ENCODE measurements at regions not wholly inside any gene's neighbourhood (a gene's known extent, or its start where the extent isn't known, plus 50 kb on each side); places are given as distances from the start of the nearest gene placed in this dataset.
A peak's percentile ranks its signal among the peaks of the same experiment; 100 is the strongest.
"Not testable (repeated sequence)": the region's sequence is repeated elsewhere in the genome, so short reads cannot be mapped to it uniquely, and the experiment has no call there.

DNA sequence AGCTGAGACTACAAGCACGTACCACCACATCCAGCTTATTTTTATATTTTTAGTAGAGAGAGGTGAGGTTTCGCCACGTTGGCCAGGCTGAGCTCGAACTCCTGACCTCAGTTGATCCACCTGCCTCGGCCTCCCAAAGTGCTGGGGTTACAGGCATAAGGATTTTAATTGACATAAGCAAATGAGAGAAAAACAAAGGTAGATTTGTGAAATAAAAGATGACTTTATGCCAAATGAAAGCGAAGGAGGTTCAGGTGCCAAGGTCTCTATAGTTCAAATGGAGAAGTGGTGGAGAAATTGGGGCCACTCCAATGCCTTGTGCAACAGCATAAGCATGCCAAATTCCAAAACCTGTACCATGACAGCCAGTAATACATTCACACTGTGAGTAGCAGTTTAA lies 180.6 kb downstream of the MREG start:
- DNase-seq, result peak in 2 of 51 donors; percentile 11 to 15

GRCh38 chr2:215831296-215831913 lies 181.9 kb downstream of the MREG start:
- no peak for DNase-seq

- DNase-seq, result no peak
These were observed 183.0 kb downstream of the MREG start for GRCh38 chr2:215830304-215830703.

- no peak for DNase-seq
These were observed 184.1 kb downstream of the MREG start for GRCh38 chr2:215829261-215829660.

DNA sequence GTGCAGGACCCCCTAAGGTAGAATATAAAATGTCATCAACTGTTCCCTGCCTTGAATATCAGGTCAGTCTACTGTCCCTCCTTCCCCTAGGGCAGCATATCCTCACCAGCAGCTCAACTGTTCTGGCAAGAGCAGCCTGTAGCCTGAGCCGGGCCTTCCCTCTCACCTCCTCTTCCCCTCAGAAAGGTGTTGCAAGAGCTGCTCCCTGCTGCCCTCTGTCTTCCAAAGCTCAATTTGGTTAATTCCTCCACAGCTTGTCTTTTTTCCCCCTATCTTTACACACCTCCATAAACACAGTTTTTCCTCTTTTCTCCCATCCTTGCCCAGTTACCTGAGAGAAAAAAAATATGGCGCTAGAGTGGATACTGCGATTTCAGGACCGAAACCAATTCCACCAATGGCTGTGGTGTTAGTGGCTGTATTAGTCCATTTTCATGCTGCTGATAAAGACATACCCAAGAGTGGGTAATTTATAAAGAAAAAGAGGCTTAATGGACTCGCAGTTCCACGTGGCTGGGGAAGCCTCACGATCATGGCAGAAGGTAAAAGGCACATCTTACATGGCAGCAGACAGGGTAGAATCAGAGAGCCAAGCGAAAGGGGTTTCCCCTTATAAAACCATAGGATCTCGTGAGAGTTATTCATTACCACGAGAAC lies 184.7 kb downstream of the MREG start:
- DNase-seq, result peak in 3 of 51 donors; percentile 7 to 11 (median 9)

GRCh38 chr2:215826838-215827441 lies 186.4 kb downstream of the MREG start:
- DNase-seq, result no peak

DNA sequence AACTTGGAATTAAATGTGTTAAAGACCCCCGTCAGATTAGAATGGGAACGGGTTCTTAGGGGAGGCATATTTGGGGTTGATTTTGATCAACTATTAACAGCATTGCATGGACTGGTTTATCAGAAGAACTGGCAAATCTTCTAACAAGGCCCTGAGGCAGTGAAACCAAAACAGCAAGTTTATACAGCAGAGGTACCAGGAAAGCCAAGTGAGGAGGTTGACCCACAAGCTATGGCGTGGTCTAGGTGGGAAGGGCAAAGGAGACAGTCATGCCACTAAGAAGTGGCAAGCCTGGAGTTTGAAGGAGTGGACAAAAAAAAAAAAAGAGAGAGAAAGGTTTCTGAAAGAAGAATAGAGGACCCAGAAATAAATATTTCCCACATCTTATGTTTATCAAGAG lies 187.0 kb downstream of the MREG start:
- DNase-seq, result no peak

- no peak for DNase-seq
These were observed 187.6 kb downstream of the MREG start for GRCh38 chr2:215825707-215826106.

DNA sequence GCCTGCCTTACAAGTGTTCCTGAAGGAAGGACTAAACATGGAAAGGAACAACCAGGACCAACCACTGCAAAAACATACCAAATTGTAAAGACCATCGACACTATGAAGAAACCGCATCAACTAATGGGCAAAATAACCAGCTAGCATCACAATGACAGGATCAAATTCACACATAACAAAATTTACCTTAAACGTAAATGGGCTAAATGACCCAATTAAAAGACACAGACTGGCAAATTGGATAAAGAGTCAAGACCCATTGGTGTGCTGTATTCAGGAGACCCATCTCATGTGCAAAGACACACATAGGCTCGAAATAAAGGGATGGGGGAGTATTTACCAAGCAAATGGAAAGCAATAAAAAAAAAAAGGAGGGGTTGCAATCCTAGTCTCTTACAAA lies 192.1 kb downstream of the MREG start:
- not testable (repeated sequence) for DNase-seq

DNA sequence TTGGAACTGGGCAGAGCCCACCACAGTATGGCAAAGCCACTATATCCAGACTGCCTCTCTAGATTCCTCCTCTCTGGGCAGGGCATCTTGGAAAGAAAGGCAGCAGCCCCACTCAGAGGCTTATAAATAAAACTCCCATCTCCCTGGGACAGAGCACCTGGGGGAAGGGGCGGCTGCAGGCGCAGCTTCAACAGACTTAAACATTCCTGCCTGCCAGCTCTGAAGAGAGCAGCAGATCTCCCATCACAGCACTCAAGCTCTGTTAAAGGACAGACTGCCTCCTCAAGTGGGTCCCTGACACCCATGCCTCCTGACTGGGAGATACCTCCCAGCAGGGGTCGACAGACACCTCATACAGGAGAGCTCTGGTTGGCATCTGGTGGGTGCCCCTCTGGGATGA lies 193.6 kb downstream of the MREG start:
- not testable (repeated sequence) for DNase-seq

GRCh38 chr2:215817046-215817445 lies 196.3 kb downstream of the MREG start:
- no peak for DNase-seq

GRCh38 chr2:215816424-215816823 lies 196.9 kb downstream of the MREG start:
- no peak for DNase-seq

- DNase-seq, result no peak
These were observed 197.4 kb downstream of the MREG start for GRCh38 chr2:215815960-215816359.

GRCh38 chr2:215812966-215813365 lies 200.4 kb downstream of the MREG start:
- no peak for DNase-seq

GRCh38 chr2:215811409-215812345 lies 201.7 kb downstream of the MREG start:
- DNase-seq, result no peak

DNA sequence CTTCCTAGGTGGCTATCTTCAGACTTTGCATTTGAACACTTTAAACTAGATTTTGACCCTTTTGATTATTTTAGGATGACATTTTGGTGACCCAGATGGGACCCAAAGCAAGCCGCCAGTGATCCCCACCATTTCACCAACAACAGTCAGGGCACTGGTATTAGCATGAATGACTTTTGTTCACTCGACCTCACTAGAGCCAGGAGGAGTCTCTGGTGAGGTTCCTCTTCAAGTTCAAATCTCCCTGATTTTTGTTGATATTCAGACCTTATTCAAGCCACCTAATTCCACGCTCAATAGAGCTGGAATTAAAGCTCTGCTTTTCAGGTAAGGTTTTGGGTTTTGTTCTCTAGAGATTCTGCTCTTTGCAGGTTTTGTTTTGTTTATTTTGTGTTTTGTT lies 202.3 kb downstream of the MREG start:
- DNase-seq, result no peak

GRCh38 chr2:215808996-215809395 lies 204.4 kb downstream of the MREG start:
- no peak for DNase-seq

GRCh38 chr2:215808194-215808593 lies 205.2 kb downstream of the MREG start:
- no peak for DNase-seq

- no peak for DNase-seq
These were observed 207.9 kb downstream of the MREG start for GRCh38 chr2:215805493-215805892.

DNA sequence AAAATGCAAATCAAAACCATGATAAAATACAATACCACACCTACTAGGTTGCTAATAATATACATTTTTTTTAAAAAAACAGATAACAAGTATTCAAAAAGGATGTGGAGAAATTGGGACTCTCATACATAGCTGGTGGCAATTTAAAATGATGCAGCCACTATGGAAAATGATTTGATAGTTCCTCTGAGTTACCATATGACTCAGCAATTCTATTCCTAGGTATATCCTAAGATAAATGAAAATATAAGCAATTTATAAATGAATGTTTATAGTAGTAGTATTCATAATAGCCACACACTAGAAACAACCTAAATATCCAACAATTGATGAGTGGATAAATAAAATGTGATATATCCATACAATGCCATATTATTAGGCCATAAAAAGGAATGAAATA lies 210.2 kb downstream of the MREG start:
- no peak for DNase-seq

- no peak for DNase-seq
These were observed 214.2 kb downstream of the MREG start for GRCh38 chr2:215799194-215799593.

- no peak for DNase-seq
These were observed 215.7 kb downstream of the MREG start for GRCh38 chr2:215797676-215798075.

Data from hypothalamus (tissue), 51 donors.